NCI-H2029 (cell line): ENCODE measurements at regions not wholly inside any gene's neighbourhood (a gene's known extent, or its start where the extent isn't known, plus 50 kb on each side); places are given as distances from the start of the nearest gene placed in this dataset.

Experiments used
- DNase-seq: peaks from one replicate; lab custom pipeline; 2025; lab: John Stamatoyannopoulos, UW

DNA sequence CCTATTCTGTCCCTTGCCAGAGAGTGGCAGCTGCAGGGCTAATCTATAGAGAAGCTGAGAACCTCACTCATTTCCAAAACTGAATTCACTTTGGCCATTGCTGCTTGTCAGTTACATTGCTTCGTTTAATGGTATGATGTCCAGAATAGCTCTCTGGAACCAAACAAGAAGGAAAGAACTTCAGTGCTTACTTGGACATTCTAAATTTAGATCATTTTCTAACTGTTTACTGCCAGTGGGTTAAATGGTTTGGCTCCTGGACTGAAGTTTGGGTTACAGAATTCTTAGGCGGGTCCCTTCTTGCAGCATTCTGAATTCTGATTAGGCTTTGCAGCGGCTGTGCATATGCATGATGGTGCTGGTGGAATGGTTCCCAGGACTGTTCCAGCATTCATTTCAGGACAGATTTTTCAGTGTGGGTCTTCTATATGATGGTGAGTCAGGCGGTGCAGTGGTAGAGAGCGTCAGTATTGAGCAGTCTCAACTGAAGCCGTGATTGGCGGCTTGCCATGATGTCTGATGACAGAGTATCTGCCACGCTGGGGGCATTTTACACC lies 148.7 kb downstream of the DYRK2 start:
- DNase-seq, result no peak

GRCh38 chr12:67797753-67798152 lies 149.2 kb downstream of the DYRK2 start:
- no peak for DNase-seq

DNA sequence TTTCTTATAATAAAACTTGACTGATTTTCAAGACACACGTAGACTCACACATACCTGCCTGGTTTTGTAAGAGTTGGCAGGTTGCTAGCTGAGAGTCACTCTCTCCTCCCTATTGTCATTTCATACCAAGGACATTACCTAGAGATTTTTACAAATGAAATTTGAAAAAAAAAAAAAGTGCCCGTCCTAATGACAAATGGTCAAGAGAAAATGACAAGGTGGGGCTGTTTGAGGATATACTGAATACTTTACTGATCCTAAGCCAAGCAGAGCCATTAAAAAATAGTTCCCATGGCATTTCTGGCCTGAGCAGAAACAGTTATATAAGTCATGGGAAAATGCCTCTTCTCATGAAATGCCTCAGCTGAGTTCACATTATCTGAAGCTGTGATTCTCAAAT lies 150.2 kb downstream of the DYRK2 start:
- no peak for DNase-seq

DNA sequence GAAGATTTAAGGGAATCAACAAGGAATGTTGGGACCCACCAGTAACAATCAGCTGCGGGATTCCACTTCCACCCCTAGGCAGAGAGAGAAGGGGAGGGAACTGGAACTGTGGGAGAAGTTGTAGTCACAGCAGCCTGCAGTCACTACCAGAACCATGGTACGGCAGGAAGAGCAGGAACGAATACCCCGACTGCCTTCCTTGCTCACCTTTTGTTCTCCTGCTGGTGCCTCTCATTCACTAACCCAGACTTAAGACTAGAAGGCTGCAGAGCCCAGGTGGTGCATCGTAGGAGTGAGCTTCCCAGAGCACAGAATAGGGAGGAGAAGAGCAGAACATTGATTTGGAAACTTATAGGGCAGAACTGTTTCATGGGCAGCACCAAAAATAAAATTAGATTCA lies 154.2 kb downstream of the DYRK2 start:
- DNase-seq, result no peak

GRCh38 chr12:67803278-67803993 lies 154.9 kb downstream of the DYRK2 start:
- no peak for DNase-seq

DNA sequence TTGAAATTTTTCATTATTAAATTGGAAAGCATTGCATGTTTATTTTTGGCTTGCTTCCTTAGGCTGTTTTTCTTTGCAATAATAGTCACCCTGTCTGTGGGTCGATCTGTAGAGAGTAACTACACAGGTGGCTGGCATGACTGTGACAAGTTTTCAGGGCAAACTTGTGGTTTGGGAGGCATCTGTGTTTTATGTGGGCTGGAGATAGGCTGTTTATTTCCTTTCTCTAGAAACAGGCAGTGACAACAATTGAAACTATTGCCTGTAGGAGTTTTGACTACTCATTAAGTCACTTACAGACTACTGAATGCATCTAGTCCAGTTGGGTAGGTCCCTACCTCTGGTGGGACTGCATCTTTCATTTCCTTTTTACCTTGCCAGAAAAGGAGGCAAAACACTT lies 155.6 kb downstream of the DYRK2 start:
- no peak for DNase-seq

DNA sequence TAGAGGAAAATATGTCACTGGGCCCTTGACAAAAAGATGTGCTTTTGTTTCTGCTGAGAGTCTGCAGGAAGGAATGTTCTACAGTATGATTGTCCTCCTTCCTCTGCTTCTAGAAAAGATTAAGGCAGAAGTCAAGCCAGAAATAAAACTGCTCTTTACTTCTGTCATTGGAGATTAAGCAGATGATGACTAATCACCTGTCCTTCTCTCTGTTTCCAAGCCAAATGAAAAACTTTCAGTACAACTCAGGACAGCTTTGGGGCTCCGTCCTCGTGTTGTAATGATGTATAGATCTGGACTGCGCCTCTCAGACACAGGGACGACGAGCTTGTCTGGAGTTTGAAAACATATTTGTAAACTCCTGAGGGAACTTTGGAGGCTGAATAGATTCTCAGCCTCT lies 159.3 kb downstream of the DYRK2 start:
- no peak for DNase-seq

- DNase-seq, result no peak
These were observed 161.6 kb downstream of the DYRK2 start for GRCh38 chr12:67810166-67810565.

DNA sequence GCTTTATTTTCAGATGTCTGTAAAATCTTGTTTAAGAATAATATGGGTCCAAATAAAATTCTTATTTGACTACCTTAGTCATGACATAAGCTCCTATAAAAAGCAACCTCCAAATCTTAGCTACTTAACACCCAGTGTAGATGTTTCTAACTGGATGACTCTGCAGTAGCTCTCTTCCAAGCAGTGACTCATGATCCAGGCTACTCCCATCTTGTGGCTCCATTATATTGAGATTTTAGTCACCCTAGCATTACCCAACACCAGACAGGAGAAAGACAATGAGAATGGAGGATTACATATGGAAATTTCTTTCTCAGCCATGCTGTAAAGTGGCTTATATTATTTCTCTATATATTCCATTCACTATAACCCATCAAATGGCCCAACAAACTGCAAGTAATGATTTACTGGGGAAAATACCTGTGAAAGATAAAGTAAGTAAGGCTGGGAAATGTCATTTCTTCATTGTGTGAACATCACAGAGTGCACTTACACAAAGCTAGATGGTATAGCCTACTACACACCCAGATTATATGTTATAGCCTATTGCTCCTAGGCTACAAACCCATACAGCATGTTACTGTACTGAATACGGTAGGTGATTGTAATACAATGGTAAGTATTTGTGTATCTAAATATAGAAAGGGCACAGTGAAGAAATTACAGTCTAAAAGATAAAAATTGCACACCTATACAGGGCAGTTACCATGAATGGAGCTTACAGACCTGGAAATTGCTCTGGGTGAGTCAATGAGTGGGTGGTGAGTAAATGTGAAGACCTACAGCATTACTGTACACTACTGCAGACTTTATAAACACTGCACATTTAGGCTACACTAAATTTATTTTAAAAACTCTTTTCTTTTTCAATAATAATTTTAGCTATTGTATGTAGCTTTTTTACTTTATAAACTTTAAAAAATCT lies 163.2 kb downstream of the DYRK2 start:
- no peak for DNase-seq

- DNase-seq, result no peak
These were observed 164.9 kb downstream of the DYRK2 start for GRCh38 chr12:67813456-67813904.

DNA sequence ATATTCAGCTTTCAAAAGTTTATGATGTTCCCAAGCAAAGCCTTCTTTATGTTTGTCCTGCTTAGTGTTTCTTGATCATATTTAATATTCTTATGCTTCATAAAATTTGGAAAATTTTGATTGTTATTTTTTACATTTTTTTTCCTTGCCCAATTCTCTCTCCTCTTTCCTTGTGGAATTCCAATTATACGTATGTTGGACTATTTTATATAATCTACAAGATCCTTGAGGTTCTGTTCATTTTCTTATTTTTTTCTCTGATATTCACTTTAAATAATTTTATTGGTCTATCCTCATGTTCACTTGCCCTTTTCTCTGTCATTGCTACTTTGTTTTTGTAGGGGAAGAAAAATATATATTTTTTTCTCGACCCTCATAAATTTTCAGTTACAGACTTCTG lies 167.7 kb downstream of the DYRK2 start:
- DNase-seq, result no peak

DNA sequence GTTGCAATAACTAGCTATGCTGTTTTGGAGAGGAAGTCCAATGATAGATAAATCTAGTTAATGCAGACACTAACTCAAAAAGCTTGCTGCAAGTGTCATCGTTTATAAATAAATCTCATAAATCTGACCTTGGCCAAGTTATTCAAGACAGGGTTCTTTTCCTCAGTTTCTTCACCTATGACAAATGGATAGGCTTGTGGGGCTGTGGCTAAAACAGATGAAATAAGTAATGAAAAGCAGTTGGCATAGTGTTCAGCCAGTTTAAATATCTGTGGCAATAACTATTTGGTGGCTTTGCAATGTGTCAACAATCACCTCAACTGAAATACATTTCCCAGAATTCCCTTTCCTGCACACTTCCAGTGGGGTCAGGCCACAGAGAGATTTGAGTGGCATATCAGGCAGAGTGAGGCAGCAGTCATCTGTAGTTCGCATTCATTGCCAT lies 169.9 kb downstream of the DYRK2 start:
- DNase-seq, result no peak

- no peak for DNase-seq
These were observed 169.3 kb upstream of the IFNG-AS1 start for GRCh38 chr12:67819902-67820301.

DNA sequence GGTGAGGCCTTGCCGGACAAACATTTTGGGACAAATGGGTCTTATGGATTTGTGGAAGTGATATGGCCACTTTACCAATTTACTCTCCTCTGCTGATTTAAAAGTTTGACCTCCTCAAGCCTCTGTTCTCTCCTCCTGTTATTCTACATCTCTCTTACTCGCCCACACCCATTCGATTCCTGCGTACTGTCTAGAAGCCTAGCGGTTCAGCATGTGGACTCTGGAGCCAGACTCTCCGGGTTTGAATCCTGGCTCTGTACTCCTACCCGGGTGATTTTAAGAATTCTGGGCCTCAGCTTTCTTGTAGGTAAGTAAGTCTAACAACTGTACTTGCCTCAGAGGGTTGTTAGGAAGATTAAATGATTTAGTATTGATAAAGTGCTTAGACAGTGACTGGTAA lies 168.6 kb upstream of the IFNG-AS1 start:
- no peak for DNase-seq

DNA sequence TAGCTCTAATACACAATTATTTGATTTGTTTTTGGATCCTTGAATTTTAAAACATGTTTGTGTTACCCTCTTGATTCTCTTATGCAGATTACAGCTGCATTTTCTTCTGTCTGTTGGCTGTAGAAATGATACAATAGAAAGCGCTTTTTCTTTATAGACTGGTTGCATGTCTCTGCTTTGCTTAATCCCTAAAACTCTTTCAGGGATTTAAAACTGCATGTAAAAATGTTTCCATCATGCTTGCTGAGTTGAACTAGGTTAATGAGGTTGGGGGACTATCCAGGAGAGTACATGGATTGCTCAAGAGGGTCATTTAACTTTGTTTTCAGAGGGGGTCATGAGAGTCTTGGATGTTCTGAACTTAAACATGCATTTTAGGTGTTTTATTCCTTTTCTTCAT lies 166.4 kb upstream of the IFNG-AS1 start:
- no peak for DNase-seq

DNA sequence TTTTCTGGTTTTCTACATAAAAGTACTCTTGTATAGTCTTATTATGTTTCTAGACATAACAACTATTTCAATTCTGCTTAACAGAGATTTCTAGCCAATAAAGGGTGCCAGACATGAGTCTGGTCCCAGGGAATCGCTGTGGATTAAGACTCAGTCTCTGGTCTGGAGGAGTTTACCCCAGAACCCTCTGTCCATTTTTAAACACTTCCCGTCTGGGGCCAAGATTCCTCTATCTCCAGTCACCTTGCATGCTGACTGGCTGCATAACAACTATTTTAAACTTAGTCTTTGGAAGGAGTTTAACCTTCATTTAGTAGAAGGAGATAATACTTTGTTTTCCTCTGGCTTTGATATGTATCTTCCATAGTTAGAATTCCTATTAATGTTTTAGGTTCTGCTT lies 163.1 kb upstream of the IFNG-AS1 start:
- no peak for DNase-seq

- no peak for DNase-seq
These were observed 162.1 kb upstream of the IFNG-AS1 start for GRCh38 chr12:67826946-67827720.

DNA sequence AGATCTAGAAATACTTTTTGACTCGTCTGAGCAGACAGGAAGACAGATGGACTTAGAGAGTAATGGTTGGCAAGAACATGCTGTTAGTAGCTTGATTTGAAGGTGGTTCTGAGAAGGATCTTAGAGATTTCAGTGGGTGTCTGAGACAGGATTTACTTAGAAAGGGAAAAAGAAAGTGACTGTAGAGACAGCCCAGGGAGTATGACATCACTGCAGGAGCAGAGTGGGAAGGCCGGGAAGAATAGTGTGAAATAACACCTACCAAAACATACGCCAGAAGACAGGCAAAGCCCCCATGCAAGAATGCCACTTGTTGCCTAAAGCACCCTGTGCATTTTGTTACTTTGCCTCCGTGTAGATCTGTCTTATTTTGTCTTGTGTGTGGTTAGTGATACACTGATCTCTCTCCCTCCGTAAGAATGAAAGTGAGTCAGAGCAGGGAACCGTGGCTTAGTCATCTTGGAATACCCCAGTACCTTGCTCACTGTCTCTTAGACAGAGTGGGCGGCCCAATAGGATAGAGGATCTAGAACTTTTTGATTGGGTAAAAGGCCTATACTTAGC lies 161.3 kb upstream of the IFNG-AS1 start:
- DNase-seq, result no peak

GRCh38 chr12:67829896-67830295 lies 159.4 kb upstream of the IFNG-AS1 start:
- DNase-seq, result no peak

GRCh38 chr12:67832155-67832554 lies 157.1 kb upstream of the IFNG-AS1 start:
- DNase-seq, result no peak

DNA sequence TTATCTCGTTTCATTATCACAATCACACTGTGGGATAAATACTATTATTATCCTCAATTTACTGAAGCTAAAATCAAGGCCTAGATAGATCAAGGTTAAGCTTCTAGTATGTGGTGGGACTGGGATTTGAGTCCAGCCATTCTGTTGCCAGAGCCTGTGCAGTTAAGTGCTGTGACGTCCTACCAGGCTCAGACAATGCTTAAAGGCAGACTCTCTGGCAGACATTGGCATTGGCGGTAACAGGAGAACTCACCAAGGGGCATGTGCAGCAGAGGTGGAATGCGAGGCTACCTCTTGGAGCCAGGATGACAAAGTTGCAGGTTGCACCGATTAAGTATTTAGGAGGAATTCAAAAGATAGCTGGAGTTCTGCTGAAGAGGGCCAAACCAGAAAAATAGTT lies 155.6 kb upstream of the IFNG-AS1 start:
- no peak for DNase-seq

- DNase-seq, result no peak
These were observed 151.4 kb upstream of the IFNG-AS1 start for GRCh38 chr12:67837876-67838275.
